Panc1 (cell line): ENCODE measurements at regions not wholly inside any gene's neighbourhood (a gene's known extent, or its start where the extent isn't known, plus 50 kb on each side); places are given as distances from the start of the nearest gene placed in this dataset.

Source experiments
- CTCF ChIP-seq: fragments of 450-650 bp; IDR thresholded peaks from 2 replicates; pipeline ENCODE4 v1.5.1; 2017; ENCODE audit warnings: mild to moderate bottlenecking
- POLR2AphosphoS5 ChIP-seq: IDR thresholded peaks from 2 replicates; pipeline ENCODE4 v1.6.1; 2012; ENCODE audit warnings: mild to moderate bottlenecking, low read depth, low read length, moderate library complexity
- SIN3A ChIP-seq: IDR thresholded peaks from 2 replicates; pipeline ENCODE4 v1.6.1; 2012; ENCODE audit warnings: low read depth, mild to moderate bottlenecking, low read length, moderate library complexity, borderline replicate concordance; ENCODE audit not compliant: insufficient read depth

- TF ChIP-seq POLR2AphosphoS5 (no peak), CTCF (no peak), SIN3A (no peak)
Measured at GRCh38 chr9:7227951-7228350, 470.2 kb downstream of the KDM4C start.
